ENCODE measurements at regions not wholly inside any gene's neighbourhood (a gene's known extent, or its start where the extent isn't known, plus 50 kb on each side); places are given as distances from the start of the nearest gene placed in this dataset.

DNA sequence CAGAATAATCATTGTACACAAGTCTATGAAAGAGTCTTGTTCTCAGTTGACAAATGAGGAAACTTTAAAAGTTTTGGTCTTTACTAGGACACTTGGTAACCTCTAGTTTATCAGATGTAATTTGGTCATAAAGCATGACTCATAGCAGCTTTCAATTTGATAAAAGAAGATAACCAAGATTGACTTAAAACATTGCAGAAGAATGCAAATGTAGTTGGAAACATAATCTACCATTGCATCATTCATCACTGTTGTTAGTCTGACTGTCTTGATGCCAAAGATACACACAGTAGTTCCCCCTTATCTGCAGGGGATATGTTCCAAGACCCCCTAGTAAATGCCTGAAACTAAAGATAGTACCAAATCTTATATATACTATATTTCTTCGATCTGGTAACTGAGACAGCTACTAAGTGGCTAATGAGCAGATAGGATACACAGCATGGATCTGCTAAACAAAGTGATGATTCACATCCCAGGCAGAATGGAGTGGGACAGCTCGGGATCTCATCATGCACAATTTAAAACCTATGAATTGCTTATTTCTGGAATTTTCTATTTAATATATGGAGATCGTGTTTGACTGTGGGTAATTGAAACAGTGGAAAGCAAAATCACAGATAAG, 131.4 kb upstream of the CCDC68 start:
- DNase-seq (ENCODE audit: low read depth) = no peak

GRCh38 chr18:55089610-55090009, 130.3 kb upstream of the CCDC68 start:
- DNase-seq (ENCODE audit: low read depth) = no peak

DNA sequence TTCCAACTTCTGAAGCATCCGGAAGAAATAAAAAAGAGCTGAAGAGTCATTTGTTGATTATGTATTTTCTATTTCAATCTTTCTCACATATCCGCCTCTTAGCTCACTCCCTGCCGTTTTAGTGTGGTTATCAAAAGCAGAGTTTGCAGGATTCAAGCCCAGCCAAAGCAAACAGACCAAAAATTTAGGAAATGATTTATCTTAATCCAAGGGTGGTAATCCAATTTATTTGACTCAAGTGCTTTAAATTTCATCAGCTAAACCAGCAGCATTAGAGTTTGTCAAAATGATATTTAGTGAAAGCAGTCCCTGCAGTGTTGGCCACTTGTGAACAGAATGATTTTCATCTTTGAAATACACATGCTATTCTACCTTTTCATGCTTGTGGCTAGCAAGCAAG, 129.3 kb upstream of the CCDC68 start:
- no peak for DNase-seq (ENCODE audit: low read depth)

DNA sequence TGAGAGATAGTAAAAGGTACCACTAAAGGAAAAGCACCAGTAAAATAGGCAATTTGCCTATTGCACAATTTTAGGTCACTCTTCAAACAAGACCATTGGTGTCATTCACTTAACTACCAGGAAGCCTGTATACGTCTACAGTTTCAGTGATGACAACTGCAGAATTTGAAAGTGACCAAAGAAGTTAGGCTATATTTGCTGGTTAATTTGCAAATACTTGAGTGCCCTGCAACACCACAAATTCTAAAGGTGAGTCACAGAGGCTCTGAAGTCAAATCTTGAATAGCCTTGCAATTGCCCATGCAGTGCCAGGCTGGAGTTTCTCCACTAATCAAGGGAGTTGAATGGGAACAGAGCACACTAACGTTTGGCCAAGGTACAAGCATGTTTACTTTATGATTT, 128.7 kb upstream of the CCDC68 start:
- DNase-seq (ENCODE audit: low read depth) = no peak

GRCh38 chr18:55086906-55087305, 127.6 kb upstream of the CCDC68 start:
- no peak for DNase-seq (ENCODE audit: low read depth)

DNA sequence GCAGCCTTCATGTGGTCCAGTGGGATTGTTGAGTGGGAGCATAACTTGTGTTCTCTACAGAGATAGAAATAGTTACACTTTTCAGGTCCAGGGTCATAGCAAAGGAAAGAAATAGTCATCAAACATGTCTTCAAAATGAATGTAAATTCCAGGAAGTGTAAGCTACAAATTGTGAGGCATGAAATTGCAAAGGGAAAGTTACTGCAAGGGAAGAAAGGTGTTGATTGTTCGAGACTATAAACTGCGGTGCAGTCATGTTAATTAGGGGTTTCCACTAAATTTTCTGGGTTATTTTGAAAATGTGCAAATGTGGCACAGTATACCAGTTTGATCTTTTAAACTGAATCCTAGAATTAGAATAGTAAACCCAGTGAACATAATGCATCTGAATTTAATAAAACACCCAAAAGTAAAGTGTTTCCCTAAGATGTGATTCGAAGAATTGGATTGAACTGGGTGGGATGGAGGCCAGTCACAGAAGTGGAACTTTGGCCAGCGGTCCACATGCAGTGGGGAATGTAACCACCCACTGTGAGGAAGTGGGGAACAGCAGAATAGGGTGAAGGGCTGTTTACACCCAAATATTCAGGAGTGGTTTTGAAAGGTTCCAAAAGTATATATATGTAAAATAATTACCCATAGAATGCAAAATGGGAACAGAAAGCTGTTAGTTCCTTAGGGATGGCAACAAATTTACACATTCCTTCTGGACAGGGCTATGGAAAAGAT, 126.5 kb upstream of the CCDC68 start:
- DNase-seq (ENCODE audit: low read depth) = no peak

DNA sequence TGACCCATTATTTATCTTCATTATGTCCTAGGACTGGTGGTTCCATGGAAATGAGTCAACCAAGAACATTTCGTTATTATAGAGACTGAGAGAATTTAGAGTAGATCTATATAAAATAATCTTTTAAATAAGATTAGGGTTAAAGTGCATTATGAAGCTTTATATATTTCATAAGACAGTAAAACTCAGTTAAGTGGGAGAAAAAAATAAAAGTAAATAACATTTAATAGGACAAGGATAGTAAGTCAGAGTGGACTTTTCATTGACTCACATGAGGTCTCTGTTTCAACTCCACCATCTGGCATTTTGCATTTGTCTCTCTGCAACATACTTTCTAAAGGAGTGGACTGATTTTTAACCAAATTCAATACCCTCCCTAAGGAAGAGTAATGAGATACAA, 125.3 kb upstream of the CCDC68 start:
- DNase-seq (ENCODE audit: low read depth) = no peak

DNA sequence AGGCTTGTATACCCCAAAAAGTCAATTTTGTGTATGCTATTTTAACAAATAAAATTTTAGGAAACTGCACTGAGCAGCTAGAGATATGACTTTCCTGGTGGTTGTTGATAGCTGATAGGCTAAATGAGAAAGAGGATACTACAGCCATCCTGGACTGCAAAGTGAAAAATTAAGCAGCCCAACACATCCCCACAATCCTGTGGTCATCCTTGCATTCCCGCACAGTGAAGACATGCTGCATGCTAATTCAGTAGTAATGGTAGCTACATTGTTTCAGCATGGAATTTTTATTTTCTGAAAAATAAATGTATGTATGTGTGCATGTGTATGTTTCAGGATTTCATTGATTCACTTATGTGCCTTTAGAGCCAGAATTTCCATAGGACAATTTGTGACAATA, 124.2 kb upstream of the CCDC68 start:
- DNase-seq (ENCODE audit: low read depth) = no peak

GRCh38 chr18:55079481-55080355, 120.5 kb upstream of the CCDC68 start:
- DNase-seq (ENCODE audit: low read depth) = no peak

DNA sequence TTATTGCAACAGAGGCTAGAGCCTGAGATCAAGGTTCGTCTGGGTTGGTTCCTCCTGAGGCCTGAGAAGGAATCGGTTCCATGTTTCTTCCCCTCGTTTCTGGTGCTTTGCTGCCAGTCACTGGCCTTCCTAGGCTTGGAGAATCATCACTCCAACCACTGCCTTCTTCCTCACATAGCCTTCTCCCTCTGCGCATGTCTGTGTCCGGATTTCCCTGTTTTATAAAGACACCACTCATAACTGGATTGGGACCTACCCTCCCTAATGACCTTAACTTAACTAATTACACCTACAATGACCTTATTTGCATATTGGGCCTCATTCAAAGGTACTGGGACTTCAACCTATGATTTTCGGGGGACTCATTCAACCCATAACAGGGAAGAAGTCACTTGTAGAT, 119.8 kb upstream of the CCDC68 start:
- DNase-seq (ENCODE audit: low read depth) = no peak

GRCh38 chr18:55078303-55078932, 119.2 kb upstream of the CCDC68 start:
- no peak for DNase-seq (ENCODE audit: low read depth)

- DNase-seq (ENCODE audit: low read depth) = no peak
These were observed 117.5 kb upstream of the CCDC68 start for GRCh38 chr18:55076643-55077218.

DNA sequence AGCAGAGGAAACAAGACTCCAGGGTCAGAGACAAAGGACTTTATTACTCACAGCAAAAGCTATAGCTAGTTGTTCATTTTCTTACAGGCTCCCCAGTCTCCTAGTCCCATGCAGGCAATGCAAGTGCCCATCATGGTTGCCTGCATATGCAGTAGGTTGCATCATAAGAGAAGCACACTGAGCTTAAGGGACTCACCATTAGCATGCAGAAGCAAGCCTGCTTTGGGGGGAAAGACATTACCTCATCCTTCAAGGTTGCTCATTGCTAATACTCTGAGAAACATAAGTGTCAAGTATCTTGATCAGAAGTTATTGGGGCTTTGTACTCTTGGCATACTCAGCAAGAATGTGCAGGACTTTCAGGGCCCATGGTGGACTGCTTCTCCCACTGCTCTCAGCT, 114.6 kb upstream of the CCDC68 start:
- DNase-seq (ENCODE audit: low read depth) = no peak

GRCh38 chr18:55073116-55073515, 113.9 kb upstream of the CCDC68 start:
- no peak for DNase-seq (ENCODE audit: low read depth)

GRCh38 chr18:55072698-55073097, 113.4 kb upstream of the CCDC68 start:
- DNase-seq (ENCODE audit: low read depth) = no peak

DNA sequence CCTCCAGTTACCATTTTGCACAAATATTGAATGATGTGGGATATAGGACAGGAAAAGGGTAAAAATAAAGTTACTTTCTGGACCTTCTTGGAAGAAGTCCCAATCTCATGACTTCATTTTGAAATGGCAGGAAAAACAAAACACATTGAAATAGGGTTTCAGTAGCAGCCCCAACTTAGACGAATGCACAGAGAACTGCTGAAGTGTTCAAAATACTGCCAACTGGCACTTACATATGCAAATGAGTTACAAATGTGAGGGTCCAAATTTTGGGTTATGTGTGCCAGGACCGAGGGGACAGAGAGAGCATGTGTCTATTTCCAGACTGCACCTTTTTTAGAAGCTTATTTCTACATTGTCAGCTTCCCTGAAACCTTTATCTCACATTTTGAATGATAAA, 112.9 kb upstream of the CCDC68 start:
- DNase-seq (ENCODE audit: low read depth) = no peak

DNA sequence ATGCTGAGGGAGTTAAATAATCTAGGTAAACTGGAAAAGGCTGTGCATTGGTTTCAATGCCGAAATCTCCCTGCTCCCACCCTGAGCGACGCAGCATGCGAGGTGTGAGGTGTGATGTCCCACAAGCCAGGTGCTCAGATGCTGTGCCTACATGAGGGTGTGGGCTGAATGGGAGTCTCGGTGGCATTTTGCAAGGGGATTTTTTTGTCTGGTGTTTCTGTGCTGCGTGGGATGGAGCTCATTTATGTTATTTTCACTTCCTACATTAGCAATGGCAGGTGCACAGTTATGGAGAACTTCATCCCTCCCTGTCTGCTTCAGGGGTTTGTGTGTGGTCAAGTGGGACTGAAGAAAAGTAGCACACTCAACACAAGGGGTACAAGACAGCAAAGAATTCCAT, 110.2 kb upstream of the CCDC68 start:
- DNase-seq (ENCODE audit: low read depth) = no peak

DNA sequence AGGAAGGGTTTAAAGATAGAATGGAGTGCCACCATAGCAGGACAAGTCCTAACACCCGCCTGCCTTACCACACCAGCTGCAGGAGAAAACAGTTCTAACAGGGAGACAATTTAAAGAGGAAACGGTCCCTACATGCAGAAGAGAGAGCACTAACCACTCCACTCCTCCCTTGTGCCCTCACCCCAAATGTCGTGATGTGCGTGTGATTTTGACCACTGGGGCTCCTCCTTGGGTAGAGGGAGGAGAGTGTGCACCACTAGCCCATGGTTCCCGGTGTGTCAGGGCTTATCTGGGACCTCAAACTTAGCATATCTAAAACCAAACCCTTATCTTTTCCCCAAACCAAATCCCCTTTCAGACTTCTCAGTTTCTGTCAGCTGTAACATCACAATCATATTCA, 105.5 kb upstream of the CCDC68 start:
- no peak for DNase-seq (ENCODE audit: low read depth)

DNA sequence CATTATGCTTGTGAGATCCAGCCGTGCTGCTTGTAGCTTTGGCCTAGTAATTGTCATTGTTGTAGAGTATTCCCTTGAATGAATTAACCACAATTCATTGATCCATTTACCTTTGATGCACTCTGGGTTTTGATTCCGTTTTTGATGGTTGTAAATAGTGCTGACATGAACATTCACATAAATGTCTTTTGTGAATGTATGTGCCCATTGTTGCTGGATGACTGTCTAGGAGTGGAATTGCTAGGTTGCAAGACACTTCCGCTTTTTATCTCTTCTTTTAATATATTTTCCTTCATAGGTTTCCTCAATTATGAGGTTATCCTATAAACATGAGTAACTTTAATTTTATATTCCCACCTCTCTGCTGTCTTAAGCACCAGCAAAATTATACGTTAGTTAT, 104.8 kb upstream of the CCDC68 start:
- DNase-seq (ENCODE audit: low read depth) = no peak

GRCh38 chr18:55054021-55054990, 95.0 kb upstream of the CCDC68 start:
- DNase-seq (ENCODE audit: low read depth) = no peak

DNA sequence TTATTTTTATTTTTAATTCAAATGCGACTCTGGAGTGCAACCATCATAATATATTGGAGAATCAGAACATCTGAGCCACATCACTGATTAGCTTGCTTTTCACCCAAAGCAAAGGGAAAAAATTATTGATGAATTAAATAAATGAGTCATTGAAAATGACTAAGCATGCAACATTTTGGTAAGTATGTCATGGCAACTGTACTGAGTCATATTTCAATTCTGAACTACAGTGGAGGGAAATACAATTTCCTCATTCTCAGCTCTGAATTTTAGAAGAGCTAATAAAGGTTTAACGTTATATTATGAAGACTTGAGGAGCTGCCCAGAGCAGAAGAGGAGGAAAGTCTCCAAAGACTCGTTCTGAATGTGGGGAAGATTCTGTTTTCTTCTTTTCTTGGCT, 89.6 kb upstream of the CCDC68 start:
- DNase-seq (ENCODE audit: low read depth) = no peak

Measured in non-pigmented ciliary epithelial cell (primary cell).